ENCODE measurements at regions not wholly inside any gene's neighbourhood (a gene's known extent, or its start where the extent isn't known, plus 50 kb on each side); places are given as distances from the start of the nearest gene placed in this dataset.

DNA sequence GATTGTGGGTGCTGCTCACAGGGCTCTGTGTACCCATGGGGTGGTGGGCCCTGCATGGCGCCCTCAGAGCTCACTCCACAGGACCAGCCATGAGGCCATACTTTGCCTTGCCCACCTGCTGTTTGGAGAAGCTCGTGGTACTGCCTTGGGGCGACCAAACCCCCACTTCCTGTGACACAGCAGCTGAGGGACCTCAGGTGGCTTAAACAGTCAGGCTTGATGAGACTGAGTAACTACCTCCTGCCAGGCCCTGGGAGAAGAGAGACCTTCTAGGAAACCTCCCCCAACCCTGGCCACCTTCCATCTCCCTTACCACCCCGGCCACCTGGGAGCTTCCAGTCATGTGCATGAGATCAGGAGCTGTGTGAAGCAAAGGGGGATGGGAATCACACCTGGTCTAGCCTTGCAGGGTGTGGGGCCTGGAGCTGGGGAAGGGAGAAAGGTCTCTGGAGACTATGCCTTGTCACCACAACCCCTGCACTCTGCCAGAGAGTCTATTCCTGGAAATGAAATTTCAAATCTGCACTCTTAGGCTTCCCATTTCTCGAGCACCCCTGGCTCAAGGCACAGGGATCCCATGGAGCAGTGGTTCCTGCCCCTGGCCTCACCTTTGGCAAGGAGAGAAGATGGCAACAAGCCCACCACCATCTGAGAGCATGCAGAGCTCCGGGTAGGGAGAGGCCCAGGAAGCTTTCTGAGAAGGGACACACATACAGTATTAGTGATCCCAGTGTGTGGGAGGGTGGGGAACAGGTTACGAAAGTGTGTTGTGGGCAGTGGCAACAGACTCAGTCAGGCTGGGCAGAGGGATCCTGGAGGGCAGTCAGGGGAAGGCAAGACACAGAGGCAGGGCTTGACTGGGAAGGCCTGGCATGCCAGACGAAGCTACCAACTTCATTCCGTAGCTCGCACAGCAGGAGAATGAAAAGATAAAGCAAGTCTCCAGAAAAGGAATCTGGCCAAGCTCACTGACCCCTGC is 125.0 kb downstream of the URI1 start:
- Histone ChIP-seq H4K91ac (replicated peaks; ENCODE audit: insufficient read length, low read length) (no peak overlapping the region), H3K23me2 (ENCODE audit: low read depth, low read length) (peaks cover 14% of the 10 kb centered on the region; the same call in 1 of the 2 replicates), H3K27me3 (replicated peaks in 1 of 4; ENCODE audit: control insufficient read depth in 3 of 4, extremely low read depth in 1 of 4, insufficient read depth in 3 of 4, low read length in 3 of 4) (no peaks in the 10 kb centered on the region), H3K9ac (replicated peaks in 1 of 4; ENCODE audit: extremely low read depth in 1 of 4, low read depth in 3 of 4, low read length in 3 of 4) (no peak overlapping the region), H2BK5ac (ENCODE audit: low read depth, low read length) (no peak overlapping the region), H2AFZ (ENCODE audit: low read length) (no peak overlapping the region), H3K23ac (ENCODE audit: insufficient read length) (no peak overlapping the region), H3K56ac (replicated peaks; ENCODE audit: insufficient read length, low read depth, low read length) (no peak overlapping the region), H3K14ac (ENCODE audit: insufficient read length) (no peak overlapping the region), H3K18ac (ENCODE audit: extremely low read depth, low read length) (no peak overlapping the region), H3K9me3 (ENCODE audit: insufficient read depth in 2 of 2, low read depth in 1 of 2, low read length in 1 of 2) (no peaks in the 10 kb centered on the region), H2AK5ac (ENCODE audit: low read depth, low read length) (no peak overlapping the region), H3K36me3 (ENCODE audit: control insufficient read depth in 2 of 4, insufficient read depth in 4 of 4, low read length in 3 of 4) (no peaks in the 10 kb centered on the region), H4K8ac (ENCODE audit: extremely low read depth, insufficient read depth, low read length) (no peak overlapping the region; the same call in 1 of the 2 replicates), H2BK12ac (ENCODE audit: low read depth, low read length) (no peak overlapping the region), H3K79me2 (ENCODE audit: control insufficient read depth in 1 of 2, insufficient read depth in 2 of 2, low read length in 2 of 2) (no peaks in the 10 kb centered on the region), H2BK20ac (ENCODE audit: low read length) (no peak overlapping the region), H3K4me3 (ENCODE audit: extremely low read depth in 1 of 4, insufficient read depth in 2 of 4, low read depth in 3 of 4, low read length in 4 of 4) (no peak overlapping the region), H2BK120ac (replicated peaks; ENCODE audit: low read depth, low read length) (no peak overlapping the region), H3K79me1 (ENCODE audit: low read depth, low read length) (no peaks in the 10 kb centered on the region), H3K27ac (ENCODE audit: low read depth, low read length) (no peak overlapping the region), H3K4ac (replicated peaks; ENCODE audit: insufficient read length, low read depth, low read length) (no peak overlapping the region), H3K4me1 (replicated peaks in 1 of 4; ENCODE audit: control insufficient read depth in 3 of 4, insufficient read depth in 4 of 4, low read length in 3 of 4) (peaks cover 0 to 2% (median 0%) of the 10 kb centered on the region in 4 experiments; a peak in 1 of 7 replicates), H4K5ac (ENCODE audit: insufficient read length, low read depth, low read length) (no peak overlapping the region), H2BK15ac (ENCODE audit: low read length) (no peak overlapping the region), H3K4me2 (ENCODE audit: insufficient read depth in 1 of 2, low read depth in 2 of 2, low read length in 2 of 2) (no peak overlapping the region), H4K20me1 (replicated peaks in 1 of 2; ENCODE audit: control insufficient read depth in 1 of 2, insufficient read depth in 2 of 2, low read length in 2 of 2) (peaks cover 0 to 3% of the 10 kb centered on the region in 2 experiments)
- ChIA-PET CTCF (ENCODE audit: partially characterized antibody) (no interaction called here), POLR2A (ENCODE audit: partially characterized antibody) (interaction anchor here (0.8 kb wide), 1 partner anchor 25 kb away, joined by 3 read pairs; no protein-coding TSS in a partner anchor)
- DNase-seq (ENCODE audit: low read depth in 1 of 2, low spot score in 2 of 2) (no peak), FAIRE-seq (no peak)
- 89% methylated on average over 10 of the region's 10 CpGs; no CpG with 5 or more reads in 1 of the 2 experiments for WGBS, 2 experiments (ENCODE audit: extremely low coverage in 1 of 2, insufficient coverage in 1 of 2, insufficient read length in 1 of 2, insufficient replicate concordance in 2 of 2, low coverage in 1 of 2, low lambda C conversion rate in 2 of 2, missing lambda C conversion rate in 1 of 2)
- TF ChIP-seq TAF7 (optimal IDR thresholded peaks at IDR 0.05; ENCODE audit: borderline replicate concordance, low read depth, low read length) (no peak), EGR1 (IDR thresholded peaks at IDR 0.05; ENCODE audit: borderline replicate concordance, low read depth, low read length) (no peak), JUND (IDR thresholded peaks at IDR 0.05; ENCODE audit: low read length) (no peak)

All from H1 (cell line).